PC-3 (cell line): ENCODE measurements at regions not wholly inside any gene's neighbourhood (a gene's known extent, or its start where the extent isn't known, plus 50 kb on each side); places are given as distances from the start of the nearest gene placed in this dataset.

Experiments used
- ATAC-seq: fragments of 200-7000 bp; cut with Tn5 transposase; 2 replicates; pipeline ENCODE4 v1.9.1; 2020; ENCODE audit warnings: mild to moderate bottlenecking, moderate library complexity
- BruUV-seq: library from RNA; stranded (reverse); fragments of 400-500 nt; replicated peaks from 2 replicates; lab custom pipeline; 2021; lab: Mats Ljungman, UMichigan
- CTCF ChIA-PET: fragments of 300-600 bp; sonication (Branson Sonifier 250); formaldehyde crosslinking; loops from one replicate; lab custom pipeline; 2022; ENCODE audit warnings: antibody characterized with exemption; lab: Charles Lee
- POLR2A ChIA-PET: fragments of 300-600 bp; sonication (Branson Sonifier 250); formaldehyde crosslinking; loops from one replicate; lab custom pipeline; 2022; ENCODE audit warnings: antibody characterized with exemption; ENCODE audit not compliant: unreplicated experiment; lab: Charles Lee
- DNase-seq: peaks from one replicate; pipeline ENCODE4 v3.0.0-alpha.2; 2015
- H2AFZ ChIP-seq: fragments of 300-600 bp; sonication (generic); 2 replicates; pipeline ENCODE4 v1.6.0; 2016; ENCODE audit warnings: antibody characterized with exemption, low read length
- H3F3A ChIP-seq: fragments of 300-600 bp; sonication (generic); one replicate; pipeline ENCODE4 v1.6.0; 2017; ENCODE audit warnings: antibody characterized with exemption, low read length, control low read depth, mild to moderate bottlenecking; ENCODE audit not compliant: unreplicated experiment
- H3K27ac ChIP-seq: fragments of 300-600 bp; sonication (generic); 2 replicates; pipeline ENCODE4 v1.5.1; 2016; ENCODE audit warnings: mild to moderate bottlenecking, low read length
- H3K27me3 ChIP-seq: fragments of 300-600 bp; sonication (generic); 2 replicates; pipeline ENCODE4 v1.6.1; 2016; ENCODE audit warnings: low read length, mixed read lengths
- H3K36me3 ChIP-seq: fragments of 300-600 bp; sonication (generic); 2 replicates; pipeline ENCODE4 v1.6.1; 2016; ENCODE audit warnings: low read depth, mixed run types, low read length, mixed read lengths
- H3K4me1 ChIP-seq: fragments of 300-600 bp; sonication (generic); 2 replicates; pipeline ENCODE4 v1.5.1; 2016; ENCODE audit warnings: low read length; ENCODE audit not compliant: insufficient read depth
- H3K4me2 ChIP-seq: fragments of 300-600 bp; sonication (generic); 2 replicates; pipeline ENCODE4 v1.6.0; 2016; ENCODE audit warnings: low read length
- H3K4me3 ChIP-seq: fragments of 300-600 bp; sonication (generic); 2 replicates; pipeline ENCODE4 v1.5.1; 2016; ENCODE audit warnings: mild to moderate bottlenecking, low read length, mixed read lengths
- H3K79me2 ChIP-seq: fragments of 300-600 bp; sonication (generic); 2 replicates; pipeline ENCODE4 v1.6.1; 2017; ENCODE audit warnings: low read length, mixed read lengths
- H3K9ac ChIP-seq: fragments of 300-600 bp; sonication (generic); 2 replicates; pipeline ENCODE4 v1.6.0; 2016; ENCODE audit warnings: mild to moderate bottlenecking, low read length
- H3K9me2 ChIP-seq: fragments of 300-600 bp; sonication (generic); replicated peaks from 2 replicates; pipeline ENCODE4 v1.6.1; 2016; ENCODE audit warnings: mixed run types, low read length, mixed read lengths
- H3K9me3 ChIP-seq: fragments of 300-600 bp; sonication (generic); 2 replicates; pipeline ENCODE4 v1.6.1; 2016; ENCODE audit warnings: low read length, mixed read lengths
- H4K20me1 ChIP-seq: fragments of 300-600 bp; sonication (generic); 2 replicates; pipeline ENCODE4 v1.6.1; 2016; ENCODE audit warnings: low read length, mixed read lengths
- EZH2 ChIP-seq: fragments of 300-600 bp; sonication (generic); IDR thresholded peaks from one replicate; pipeline ENCODE4 v1.6.1; 2017; ENCODE audit warnings: antibody characterized with exemption, mild to moderate bottlenecking, low read length; ENCODE audit not compliant: unreplicated experiment
- EZH2phosphoT487 ChIP-seq: fragments of 300-600 bp; sonication (generic); IDR thresholded peaks from 2 replicates; pipeline ENCODE4 v1.6.1; 2018; ENCODE audit warnings: mild to moderate bottlenecking, antibody characterized with exemption, low read length, borderline replicate concordance
- intact Hi-C: fragments of 100-400 bp; cut with micrococcal nuclease; formaldehyde crosslinking; loops from 2 replicates; pipeline ENCODE4 v1.9.0; 2023
- microRNA-seq: library from miRNA; unstranded; fragments of <30 nt; microRNA quantifications from one replicate; pipeline ENCODE4 v1.1.0, GENCODE V29; 2020; ENCODE audit not compliant: unreplicated experiment
- TF ChIP-seq, protein P1 (sequence below): fragments of 300-600 bp; sonication (generic); conservative IDR thresholded peaks from 2 replicates; pipeline ENCODE4 v1.5.1; 2017; ENCODE audit warnings: antibody characterized with exemption, low read depth, mild to moderate bottlenecking, low read length

DNA sequence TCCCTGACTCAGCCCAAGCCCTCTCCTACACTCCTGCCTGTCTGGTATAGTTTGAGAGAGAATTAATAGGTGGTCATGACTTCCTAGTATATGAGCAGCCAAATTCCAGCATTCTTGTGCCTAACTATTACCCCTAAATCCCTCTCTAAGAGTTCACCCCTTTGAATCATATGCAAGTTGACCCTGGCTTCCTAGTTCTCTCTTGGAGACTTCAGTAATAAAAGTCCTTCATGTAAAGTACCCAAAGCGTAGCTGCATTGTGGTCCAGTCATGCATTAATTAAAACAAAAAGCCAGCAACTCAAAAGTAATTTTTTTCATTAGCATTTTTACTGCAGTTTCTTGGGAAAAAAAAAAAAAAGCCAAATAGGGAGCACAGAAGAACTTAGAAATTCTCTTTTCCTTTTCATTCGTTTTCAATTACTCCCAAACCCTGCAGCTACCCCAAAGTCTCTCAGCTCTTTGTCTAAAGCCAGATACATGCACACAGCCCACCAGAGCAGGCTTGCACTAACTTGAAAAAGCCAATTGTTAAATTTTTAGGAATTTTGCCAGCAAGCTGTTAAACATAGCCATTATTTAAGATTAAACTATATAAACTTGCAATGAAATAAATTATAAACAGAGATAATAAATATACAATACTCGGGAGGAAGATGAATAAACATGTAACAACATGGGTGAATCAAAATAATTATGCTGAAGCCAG lies 50.1 kb upstream of the STT3B start:
- DNase-seq = no peak
- ChIA-PET CTCF (no interaction called here), POLR2A (no interaction called here)
- Histone ChIP-seq H2AFZ (no peak overlapping the region), H3K27me3 (no peaks in the 10 kb centered on the region), H3K4me1 (no peaks in the 10 kb centered on the region), H3K9ac (no peak overlapping the region), H3K27ac (no peak overlapping the region), H3K4me3 (no peak overlapping the region), H3K36me3 (no peaks in the 10 kb centered on the region), H3K4me2 (no peak overlapping the region), H3K79me2 (no peaks in the 10 kb centered on the region), H3K9me2 (no peaks in the 10 kb centered on the region), H4K20me1 (no peaks in the 10 kb centered on the region), H3F3A (no peaks in the 10 kb centered on the region), H3K9me3 (no peaks in the 10 kb centered on the region)
- TF ChIP-seq EZH2phosphoT487 (no peak), EZH2 (no peak)
- TF ChIP-seq, protein P1, sequence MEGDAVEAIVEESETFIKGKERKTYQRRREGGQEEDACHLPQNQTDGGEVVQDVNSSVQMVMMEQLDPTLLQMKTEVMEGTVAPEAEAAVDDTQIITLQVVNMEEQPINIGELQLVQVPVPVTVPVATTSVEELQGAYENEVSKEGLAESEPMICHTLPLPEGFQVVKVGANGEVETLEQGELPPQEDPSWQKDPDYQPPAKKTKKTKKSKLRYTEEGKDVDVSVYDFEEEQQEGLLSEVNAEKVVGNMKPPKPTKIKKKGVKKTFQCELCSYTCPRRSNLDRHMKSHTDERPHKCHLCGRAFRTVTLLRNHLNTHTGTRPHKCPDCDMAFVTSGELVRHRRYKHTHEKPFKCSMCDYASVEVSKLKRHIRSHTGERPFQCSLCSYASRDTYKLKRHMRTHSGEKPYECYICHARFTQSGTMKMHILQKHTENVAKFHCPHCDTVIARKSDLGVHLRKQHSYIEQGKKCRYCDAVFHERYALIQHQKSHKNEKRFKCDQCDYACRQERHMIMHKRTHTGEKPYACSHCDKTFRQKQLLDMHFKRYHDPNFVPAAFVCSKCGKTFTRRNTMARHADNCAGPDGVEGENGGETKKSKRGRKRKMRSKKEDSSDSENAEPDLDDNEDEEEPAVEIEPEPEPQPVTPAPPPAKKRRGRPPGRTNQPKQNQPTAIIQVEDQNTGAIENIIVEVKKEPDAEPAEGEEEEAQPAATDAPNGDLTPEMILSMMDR = no peak
- no TSS peak for BruUV-seq
- intact Hi-C loops = no loop called here
- ATAC-seq = no peak

Small RNA genes lying in the stretch of these regions (microRNA-seq; reads per million reads assigned to microRNA genes)
- 1.5 reads per million for gene MIR466
